Activated CD8-positive, alpha-beta memory T cell treated with anti-CD3 and anti-CD28 coated beads for 24 hours (primary cell): ENCODE measurements at regions not wholly inside any gene's neighbourhood (a gene's known extent, or its start where the extent isn't known, plus 50 kb on each side); places are given as distances from the start of the nearest gene placed in this dataset.
"Not testable (repeated sequence)": the region's sequence is repeated elsewhere in the genome, so short reads cannot be mapped to it uniquely, and the experiment has no call there.

ENCODE experiments used
- DNase-seq: peaks from one replicate; pipeline ENCODE4 v3.0.0-alpha.2; 2020

DNA sequence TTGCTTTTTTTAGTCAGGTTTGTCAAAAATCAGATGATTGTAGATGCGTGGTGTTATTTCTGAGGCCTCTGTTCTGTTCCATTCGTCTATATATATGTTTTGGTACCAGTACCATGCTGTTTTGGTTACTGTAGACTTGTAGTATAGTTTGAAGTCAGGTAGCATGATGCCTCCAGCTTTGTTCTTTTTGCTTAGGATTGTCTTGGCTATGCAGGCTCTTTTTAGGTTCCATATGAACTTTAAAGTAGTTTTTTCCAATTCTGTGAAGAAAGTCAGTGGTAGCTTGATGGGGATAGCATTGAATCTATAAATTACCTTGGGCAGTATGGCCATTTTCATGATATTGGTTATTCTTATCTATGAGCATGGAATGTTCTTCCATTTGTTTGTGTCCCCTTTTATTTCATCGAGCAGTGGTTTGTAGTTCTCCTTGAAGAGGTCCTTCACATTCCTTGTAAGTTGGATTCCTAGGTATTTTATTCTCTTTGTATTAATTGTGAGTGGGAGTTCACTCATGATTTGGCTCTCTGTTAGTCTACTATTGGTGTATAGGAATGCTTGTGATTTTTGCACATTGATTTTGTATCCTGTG, 70.1 kb upstream of the TOP3B start:
- not testable (repeated sequence) for DNase-seq

DNA sequence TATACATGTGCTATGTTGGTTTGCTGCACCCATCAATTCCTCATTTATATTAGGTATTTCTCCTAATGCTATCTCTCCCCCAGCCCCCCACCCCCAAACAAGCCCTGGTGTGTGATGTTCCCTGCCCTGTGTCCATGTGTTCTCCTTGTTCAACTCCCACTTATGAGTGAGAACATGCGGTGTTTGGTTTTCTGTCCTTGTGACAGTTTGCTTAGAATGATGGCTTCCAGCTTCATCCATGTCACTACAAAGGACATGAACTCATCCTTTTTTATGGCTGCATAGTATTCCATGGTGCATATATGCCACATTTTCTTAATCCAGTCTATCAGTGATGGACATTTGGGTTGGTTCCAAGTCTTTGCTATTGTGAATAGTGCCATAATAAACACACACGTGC, 68.4 kb upstream of the TOP3B start:
- DNase-seq = not testable (repeated sequence)

DNA sequence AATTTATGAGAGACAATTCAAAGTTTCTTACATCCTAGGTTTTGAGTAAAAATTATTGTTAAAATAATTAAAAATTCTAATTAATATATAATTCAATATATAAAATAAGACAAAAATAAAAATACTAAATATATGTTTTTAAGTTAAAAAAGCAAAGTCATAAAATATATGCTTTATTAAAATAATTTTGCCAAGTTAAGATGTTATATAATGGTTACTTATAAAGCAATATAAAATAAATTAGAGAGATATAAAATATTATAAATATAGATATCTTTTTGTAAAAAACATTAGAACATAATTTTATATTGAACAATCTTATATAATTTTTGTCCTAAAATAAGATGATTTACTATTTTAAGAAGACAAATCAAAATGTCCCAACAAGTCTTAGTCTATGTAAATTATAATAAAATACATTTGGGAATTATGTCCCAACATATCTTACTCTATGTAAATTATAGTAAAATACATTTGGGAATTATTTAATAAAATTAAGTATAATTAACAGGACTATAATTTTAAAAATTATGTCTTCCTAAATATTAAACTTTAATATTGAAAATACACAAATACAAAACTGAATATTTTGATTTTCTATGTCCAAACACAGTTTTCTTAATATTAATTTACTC, 67.7 kb upstream of the TOP3B start:
- no peak for DNase-seq

DNA sequence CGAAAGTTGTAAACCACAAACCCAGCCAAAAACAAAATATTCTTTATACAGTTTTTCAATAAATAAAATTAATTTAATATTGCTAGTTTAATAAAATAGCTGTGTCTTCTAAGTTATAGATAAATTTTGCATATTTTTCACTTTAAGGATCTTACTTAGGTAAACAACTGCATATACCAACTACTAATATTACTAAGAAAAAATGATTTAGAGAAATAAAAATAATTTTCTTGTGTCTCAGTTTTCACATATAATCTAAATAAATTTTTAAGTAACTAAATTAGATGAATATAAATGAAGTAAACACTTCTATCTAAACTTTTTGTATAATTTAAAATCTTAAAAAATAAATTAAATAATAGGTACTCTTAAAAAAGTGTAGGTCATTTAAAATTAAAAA, 67.1 kb upstream of the TOP3B start:
- no peak for DNase-seq

DNA sequence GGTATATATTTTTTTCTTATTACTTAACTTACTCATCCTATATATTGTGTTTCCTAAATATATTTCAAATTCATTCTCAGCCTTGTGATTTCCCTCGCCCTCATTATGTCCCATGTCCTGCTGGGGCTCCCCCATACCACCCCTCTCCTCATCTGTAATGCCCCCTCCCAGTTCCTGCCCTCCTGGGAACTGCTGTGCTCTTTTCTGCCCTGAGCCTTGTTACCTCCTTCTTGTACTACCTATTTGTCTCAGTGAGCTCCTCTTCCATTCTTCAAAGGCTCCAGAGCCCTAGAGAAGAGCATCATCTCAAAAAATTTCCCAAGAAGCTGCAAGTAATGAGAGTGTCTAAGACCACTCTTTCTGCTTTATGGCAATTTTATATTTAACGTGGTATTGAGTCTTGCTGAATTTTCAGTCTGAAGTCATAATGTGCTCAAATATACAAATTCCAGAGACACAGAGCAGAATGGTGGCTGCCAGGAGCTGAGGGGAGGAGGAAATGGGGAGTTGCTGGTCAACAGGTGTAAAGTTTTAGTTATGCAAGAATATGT, 66.5 kb upstream of the TOP3B start:
- no peak for DNase-seq

DNA sequence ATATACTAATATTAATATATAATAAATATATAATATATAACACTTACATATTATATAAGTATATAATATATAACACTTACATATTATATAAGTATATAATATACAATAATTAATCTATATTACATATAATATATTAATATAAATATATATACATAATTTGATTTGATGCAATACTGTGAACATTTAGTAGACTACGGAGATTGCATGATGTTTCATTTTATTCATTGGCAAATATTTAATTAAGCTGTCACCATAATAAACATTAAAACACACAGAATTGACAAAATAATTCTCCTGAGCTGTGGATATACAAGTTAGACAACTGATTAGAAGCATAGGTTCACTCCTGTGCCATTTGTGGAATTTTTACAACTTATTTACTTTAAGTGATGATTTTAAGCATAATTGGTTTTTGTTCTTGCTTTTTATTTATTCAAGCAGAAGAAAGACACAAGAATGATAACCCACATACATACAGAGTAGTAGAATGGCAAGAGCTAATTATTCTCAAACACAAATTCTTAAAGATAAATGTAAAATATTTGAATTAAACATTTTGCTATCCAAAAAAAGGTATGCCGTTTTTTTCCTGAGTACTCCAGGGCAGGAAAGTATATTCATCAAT, 65.8 kb upstream of the TOP3B start:
- no peak for DNase-seq

DNA sequence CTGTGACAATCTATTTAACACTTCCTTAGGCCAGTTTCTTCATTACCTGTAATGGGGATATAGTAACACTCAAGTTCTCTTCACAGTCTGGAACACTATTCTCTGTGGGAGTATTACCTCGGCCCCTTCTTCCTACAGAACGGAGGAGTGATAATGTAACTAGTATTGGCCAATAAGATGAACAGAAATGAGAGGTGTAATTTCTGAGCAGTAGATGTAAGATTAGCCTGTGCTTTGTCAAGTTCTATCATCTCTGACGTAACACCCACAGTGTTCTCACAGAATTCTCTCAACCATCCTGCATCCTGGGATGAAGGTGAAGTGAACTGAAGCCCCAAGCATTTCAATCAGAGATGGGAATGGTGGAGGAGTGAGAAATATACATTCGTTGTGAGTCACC, 65.2 kb upstream of the TOP3B start:
- DNase-seq = no peak

DNA sequence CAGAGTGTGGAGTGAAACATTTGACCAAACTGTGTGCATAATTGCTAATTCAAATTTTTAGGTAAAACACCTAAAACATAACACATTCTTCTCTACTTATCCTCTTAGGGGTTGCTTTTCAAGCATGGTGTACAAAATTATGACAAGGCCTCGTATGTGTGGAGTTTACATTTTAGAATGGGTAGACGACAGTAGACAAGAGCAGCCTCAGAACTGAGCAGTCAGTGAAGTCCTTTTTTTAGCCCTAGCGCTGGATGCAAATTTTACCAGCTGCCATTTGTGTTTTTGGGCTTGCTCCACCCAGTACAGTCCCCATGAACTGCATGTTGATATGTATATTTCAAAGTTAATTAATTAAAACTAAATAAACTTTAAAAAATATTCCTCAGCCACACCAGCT, 64.7 kb upstream of the TOP3B start:
- no peak for DNase-seq

DNA sequence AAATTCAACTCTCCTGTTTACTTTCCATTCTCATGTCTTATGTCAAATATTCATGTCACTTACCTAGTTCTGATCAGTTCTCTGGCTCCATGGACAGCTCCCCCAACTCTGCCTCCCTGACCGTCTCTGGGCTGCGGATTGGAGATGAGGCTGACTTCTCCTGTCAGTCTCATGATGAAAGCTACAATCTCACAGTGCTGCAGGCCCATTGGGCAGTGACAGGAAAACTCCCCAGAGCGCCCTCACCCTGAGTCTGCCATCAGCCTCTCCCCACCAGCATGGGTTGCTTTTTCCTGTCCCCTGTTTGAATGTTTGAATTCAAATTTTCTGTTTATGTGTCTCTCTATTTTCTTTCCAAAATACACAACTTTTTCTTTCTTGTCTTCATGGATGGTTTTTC, 63.8 kb upstream of the TOP3B start:
- no peak for DNase-seq

DNA sequence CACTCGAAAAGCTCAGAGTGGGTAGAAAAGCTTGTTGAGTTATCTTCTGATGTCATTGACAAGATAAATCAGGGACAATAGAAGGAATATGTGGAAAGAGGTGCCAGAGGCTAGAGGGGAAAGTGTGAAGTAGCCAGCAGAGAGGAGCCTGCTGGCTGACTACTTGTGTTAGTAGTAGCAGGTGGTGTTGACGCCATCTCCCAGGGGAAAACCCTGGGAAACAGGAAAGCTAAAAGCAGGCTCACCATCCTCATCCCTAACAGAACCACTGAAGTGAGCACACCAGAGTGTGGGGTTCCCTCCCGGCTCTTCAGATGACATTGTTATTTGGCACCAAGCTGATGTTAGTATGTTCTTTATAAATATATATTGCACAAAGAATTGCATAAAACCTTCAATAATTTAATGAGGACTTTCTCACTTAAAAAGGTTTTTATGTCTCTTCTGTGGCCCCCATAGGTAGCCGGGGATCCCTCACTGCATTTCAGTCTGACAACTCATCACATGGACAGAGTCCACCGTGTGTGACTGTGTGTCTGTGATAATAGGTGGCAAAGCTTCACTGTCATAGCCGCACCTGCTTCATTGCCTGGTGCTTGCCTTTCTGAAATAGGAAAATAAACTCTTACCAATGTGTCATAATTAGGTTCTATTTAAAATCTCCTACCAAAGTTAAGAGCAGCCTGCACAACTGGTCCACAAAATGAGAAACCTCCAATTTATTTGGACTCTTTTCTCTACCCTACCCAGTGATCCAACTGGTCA, 63.2 kb upstream of the TOP3B start:
- DNase-seq = no peak

DNA sequence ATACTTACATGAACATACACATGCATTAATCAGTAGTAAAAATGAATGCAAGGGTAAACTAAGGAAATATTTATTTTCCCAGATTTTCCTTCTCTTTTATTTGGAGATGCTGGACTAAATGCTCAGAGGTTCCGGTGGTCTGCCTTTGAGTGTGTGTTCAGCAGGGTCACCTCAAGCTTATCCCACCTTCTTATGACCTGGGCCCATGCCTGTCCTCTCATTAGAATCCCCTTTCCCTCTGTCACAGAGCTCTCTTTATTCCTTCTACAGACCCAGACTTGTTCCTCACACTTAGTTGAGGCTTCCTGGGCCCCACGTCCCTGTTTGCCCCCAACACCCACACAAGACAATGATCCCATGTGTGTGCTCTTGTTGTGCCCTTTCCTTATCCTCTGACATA, 61.6 kb upstream of the TOP3B start:
- DNase-seq = no peak

DNA sequence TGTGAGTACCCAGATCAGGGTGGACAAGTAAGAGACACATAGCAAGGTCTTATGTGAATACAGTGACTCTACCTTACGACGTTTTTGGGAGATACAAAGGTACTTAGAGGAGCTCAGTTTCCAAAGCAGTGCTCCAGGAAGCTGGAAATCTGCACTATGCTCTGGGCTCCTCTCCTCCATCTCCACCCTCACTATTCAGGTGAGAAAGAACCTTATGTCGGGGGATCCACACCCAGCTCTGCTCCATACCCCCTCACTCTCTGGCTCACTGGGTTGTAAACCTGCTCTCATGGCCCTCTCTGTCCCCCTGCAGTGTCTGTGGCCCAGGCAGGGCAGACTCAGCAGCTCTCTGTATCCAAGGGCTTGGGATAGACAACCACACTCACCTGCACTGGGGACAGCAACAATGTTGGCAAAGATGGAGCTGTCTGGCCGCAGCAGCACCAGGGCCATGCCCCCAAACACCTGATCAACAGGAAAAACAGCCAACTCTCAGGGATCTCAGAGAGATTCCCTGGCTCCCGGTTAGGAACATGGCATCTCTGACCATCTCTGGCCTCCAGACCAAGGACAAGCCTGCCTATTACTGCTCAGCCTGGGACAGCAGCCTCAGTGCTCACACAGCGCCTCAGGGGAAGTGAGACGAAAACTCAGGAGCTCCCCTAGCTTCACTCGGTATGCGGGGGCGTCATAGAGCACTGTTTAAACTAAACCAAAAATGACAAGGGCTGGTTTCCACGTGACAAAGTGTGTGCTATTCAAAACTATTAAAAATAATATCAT, 60.9 kb upstream of the TOP3B start:
- DNase-seq = no peak

DNA sequence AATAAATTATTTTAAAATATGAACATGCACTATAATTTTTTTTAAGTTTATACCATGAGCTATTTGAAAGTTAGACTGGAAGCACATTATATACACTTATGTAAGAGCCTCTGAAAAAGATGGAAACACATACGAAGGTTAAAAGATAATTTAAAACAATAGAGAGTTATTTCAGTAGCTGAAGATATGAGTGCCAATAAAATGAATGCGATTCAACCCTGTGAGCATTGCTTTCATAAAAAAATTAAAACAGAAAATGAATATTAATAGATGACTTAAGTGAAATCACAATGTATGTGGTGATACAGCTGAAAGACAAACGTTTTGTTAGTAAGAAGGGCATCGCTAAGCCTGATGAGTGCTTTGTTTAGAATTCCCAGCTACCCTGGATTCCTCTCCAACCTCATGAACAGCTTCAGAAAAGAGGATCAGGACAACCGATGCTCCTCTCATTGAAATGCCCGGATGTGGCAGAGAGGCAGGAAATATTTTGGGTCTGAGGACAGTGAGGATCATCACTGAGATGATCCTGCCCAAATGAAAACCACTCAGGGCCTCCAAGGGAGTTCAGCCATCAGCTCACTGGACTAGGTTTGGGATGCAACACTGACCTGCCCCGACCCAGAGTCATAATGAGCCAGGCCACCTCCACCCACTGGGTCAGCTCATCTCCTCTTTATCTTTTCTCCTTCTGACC, 60.2 kb upstream of the TOP3B start:
- no peak for DNase-seq

DNA sequence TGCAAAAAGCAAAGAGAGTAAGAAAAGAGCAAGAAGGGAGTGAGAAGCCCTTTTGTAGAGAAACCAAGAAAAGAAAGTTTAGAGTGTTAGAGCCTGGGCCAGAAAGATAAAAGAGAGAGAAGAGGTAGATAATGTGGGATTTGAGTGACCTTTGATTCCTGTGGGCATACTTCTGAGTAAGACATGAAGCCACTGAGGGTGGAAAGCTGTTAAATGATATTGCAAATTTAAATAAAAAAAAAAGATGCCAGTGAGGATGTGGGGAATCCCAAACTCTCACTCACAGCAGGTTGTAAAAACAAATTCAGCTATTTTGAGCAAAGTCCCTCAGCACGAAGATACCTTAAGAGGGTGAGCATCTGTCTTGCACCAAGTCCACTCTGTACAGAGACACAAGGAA, 59.4 kb upstream of the TOP3B start:
- no peak for DNase-seq

DNA sequence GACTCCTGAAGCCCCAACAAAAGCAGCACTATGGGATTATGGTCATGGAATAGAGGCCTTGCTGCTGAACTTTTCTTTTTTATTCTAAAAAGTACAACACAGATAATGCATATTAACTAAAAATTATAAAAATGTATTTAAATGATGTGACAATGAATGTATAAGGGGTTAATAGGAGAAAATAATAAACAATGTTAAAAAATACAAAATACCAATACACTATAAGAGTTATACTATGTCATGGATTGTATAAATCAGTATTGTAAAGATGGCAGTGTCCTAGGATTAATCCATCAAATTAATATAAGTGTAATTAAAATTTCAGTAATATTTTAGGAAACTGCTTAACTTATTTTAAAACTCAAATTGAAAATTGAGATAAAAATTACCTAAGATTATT, 58.3 kb upstream of the TOP3B start:
- no peak for DNase-seq

DNA sequence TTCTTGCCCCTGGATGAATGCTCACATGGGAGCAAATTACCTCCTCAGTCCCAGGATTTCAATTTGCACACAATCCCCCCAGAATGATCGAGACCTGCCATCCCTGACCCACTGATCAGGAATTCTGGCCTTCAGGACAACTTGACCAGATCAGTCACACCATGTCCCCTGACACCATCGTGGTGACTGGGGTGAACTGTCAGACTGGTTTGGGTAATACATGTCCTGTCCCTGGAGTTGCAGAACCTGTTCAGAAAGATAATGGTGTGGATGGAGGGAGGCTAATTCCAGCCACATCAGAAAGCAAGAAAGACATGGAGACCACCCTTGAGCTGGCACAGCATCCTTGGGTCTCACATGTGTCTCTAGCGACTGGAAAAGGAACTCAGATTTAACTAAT, 57.9 kb upstream of the TOP3B start:
- no peak for DNase-seq

DNA sequence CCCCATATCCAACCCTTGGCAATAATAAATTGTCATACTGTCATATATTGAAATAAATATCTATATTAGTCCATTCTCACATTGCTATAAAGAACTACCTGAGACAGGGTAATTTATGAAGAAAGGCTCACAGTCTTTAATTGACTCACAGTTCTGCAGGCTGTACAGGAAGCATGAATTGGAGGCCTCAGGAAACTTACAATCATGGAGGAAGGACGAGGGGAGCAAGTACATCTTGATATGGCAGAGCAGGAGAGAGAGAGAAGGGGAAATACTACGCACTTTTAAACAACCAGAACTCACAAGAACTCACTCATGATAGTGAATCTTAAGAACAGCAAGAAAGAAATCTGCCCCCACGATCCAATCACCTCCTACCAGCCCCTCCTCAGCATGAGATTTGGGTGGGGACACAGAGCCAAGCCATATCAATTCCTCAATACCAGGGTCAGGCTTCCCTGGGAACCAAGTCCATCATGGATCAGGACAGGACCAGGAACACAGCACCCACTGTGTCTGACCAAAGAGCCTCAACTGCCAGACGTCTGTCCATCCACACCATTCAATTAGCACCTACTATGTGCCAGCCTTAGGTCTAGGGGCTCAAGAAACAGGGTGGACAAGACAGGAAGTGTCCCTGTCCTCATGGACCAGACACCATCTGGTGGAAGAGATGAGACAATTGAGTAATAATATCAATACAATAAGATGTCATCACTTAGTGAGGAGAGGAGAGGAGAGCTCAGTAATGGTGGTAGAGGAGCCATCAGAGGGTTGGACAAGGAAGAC, 56.9 kb upstream of the TOP3B start:
- DNase-seq = no peak

DNA sequence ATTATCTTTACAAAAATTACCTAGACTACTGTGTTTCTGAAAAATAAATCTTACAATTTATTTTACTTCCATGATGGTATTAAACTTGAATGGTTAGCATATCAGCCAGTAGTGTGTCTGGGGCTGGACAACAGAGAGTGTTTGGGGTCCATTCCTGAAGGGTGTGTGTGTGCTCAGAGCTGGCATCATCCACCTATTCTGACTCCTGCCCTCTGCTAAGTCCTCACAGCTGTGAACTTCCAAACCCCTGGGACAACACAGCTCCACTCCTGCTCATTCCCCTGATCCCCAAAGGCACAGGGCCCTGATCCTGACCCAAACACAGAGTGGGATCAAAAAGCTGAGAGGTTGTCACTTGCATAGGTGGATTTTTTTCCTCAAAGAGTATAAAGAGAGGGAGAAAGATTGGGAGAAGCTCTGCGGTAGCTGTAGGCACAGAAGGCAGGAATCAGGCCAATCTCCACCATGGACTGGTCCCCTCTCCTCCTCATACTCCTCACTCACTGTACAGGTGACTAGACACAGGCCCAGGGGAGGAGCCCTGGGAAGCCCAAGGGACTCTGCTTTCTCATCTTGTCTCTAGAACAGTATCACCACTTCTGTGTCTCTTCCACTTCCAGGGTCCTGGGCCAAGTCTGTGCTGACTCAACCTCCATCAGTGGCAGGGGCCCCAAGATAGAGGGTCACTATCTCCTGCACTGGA, 55.7 kb upstream of the TOP3B start:
- DNase-seq = no peak

DNA sequence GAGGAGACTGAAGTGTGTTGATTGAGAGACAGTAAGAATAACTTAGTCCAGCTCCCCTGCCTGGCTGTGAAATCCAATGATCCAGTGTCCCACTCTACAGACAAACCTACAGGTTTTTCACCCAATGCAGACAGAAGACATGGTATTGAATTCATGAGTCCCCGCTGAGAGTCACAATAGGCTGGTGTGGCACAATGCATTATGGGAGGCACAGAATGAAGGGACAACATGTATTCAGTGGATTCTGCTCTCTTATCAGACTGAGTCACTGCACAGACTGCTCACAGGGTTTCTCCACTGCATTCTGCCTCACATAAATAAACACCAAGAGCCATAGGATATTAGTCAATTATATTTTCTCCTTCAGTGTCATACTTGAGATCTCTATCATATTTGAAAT, 55.2 kb upstream of the TOP3B start:
- no peak for DNase-seq

DNA sequence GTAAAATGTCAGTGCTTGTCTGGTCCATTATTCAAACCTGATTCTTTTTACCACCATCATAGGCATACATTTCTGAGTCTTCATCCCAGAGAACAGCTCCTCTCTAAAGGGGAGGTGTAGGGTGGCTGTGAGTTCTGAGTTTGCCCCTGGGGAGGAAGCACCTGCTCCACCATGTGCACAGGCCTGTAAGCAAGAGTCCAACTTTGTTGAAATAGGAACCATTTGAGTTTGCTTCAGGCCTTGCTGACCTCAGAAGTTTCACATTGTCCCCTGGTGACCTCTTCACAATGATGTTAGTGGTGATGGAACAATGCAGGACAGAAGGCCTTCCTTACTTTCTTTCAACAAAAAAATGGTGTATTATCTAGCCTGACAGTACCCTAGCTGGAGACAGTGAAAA, 54.6 kb upstream of the TOP3B start:
- no peak for DNase-seq

DNA sequence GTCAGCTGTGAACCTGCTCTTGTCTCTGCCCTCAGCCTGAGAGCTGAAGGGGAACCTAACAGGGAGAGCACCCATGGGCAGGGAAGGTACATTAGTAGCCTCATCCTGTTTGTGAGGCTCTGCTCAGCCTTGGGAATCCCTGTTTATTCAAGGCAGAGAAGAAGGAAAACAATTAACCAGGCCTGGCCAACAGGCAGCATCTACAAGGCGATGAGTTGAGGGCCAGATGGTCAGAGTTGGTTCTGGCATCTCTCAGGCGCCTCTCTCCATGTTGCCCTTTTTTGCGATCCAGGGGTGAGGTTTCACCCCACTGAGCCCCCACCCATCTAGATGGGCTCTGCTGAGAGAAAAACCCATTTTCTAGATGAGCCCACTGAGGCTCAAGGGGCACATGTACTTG, 54.0 kb upstream of the TOP3B start:
- no peak for DNase-seq
